K562 (cell line): ENCODE measurements at regions not wholly inside any gene's neighbourhood (a gene's known extent, or its start where the extent isn't known, plus 50 kb on each side); places are given as distances from the start of the nearest gene placed in this dataset.

Experiments
- DLX4 ChIP-seq: fragments of 250-450 bp; sonication (Bioruptor Pico); IDR thresholded peaks from 2 replicates; pipeline ENCODE4 v1.6.1; 2021; ENCODE audit warnings: mild to moderate bottlenecking
- NR2F6 ChIP-seq: fragments of 450-650 bp; formaldehyde crosslinking; IDR thresholded peaks from 2 replicates; pipeline ENCODE4 v1.4.0; 2020; ENCODE audit warnings: mild to moderate bottlenecking
- PBX2 ChIP-seq, 2 experiments: IDR thresholded peaks in 1 of 2; conservative IDR thresholded peaks in 1 of 2; 2 replicates each; pipeline ENCODE4 v1.6.1; 2016; ENCODE audit warnings: low read depth in 2 of 2, mild to moderate bottlenecking in 1 of 2, missing compliant biosample characterization in 1 of 2, missing genetic modification characterization in 1 of 2, moderate library complexity in 1 of 2
- SAFB2 ChIP-seq: fragments of 200-400 bp; formaldehyde crosslinking; IDR thresholded peaks from 2 replicates; pipeline ENCODE4 v1.6.1; 2018; ENCODE audit warnings: borderline replicate concordance, low read length, low read depth, moderate library complexity; ENCODE audit not compliant: severe bottlenecking
- SOX6 ChIP-seq: fragments of 450-650 bp; IDR thresholded peaks from 2 replicates; pipeline ENCODE4 v1.6.1; 2014; ENCODE audit warnings: mild to moderate bottlenecking
- ZBTB49 ChIP-seq: sonication (generic); formaldehyde crosslinking; IDR thresholded peaks from 2 replicates; pipeline ENCODE4 v1.8.0; 2022; ENCODE audit warnings: missing genetic modification reagents, mild to moderate bottlenecking, borderline replicate concordance

- no peak for TF ChIP-seq DLX4 (CRISPR knock-in tag)
- no peak for TF ChIP-seq PBX2 (CRISPR knock-in tag; IDR thresholded peaks at IDR 0.05; ENCODE audit: low read depth)
- TF ChIP-seq PBX2 (tag; conservative IDR thresholded peaks at IDR 0.05; ENCODE audit: low read depth): no peak
- TF ChIP-seq SAFB2: no peak
- no peak for TF ChIP-seq SOX6
- TF ChIP-seq ZBTB49 (CRISPR knock-in tag): no peak
- TF ChIP-seq NR2F6: no peak
- TF ChIP-seq, all 486 proteins: peak for 0
These were observed 741.7 kb downstream of the VRK1 start (continued) for GRCh38 chr14:97538749-97539410.
